ENCODE measurements at regions not wholly inside any gene's neighbourhood (a gene's known extent, or its start where the extent isn't known, plus 50 kb on each side); places are given as distances from the start of the nearest gene placed in this dataset.

DNA sequence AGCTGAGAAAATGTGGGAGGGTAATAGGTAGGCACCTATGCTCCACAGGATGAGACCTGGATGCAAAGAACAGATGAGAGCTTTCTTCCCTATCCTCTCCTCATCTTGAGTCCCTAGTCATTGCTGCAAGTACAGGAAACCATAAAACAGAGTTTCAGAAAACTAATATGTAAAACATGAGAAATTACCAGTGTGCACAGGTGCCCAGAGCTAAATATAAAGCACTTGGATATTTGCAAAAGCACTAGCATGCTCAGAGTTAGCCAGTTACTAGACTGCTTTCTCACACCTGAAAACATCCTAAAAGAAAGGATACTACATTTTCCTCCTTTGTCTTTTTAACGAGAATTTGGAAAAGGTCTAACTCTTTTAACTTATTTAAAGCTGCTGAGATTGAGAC is 324.3 kb downstream of the DAD1 start:
- Histone ChIP-seq H3K36me3 (no peaks in the 10 kb centered on the region), H3K27ac (no peak overlapping the region), H3K27me3 (no peaks in the 10 kb centered on the region), H3K4me3 (replicated peaks in 1 of 3) (no peak overlapping the region), H3K4me1 (no peaks in the 10 kb centered on the region), H3K9me3 (no peaks in the 10 kb centered on the region)
- whole genome bisulfite sequencing, 2 donors = 88 to 98% methylated on average over 1 of the region's 1 CpG
- intact Hi-C loops (cut with DNase I) = no loop called here
- DNase-seq = no peak
- TF ChIP-seq, protein P1, sequence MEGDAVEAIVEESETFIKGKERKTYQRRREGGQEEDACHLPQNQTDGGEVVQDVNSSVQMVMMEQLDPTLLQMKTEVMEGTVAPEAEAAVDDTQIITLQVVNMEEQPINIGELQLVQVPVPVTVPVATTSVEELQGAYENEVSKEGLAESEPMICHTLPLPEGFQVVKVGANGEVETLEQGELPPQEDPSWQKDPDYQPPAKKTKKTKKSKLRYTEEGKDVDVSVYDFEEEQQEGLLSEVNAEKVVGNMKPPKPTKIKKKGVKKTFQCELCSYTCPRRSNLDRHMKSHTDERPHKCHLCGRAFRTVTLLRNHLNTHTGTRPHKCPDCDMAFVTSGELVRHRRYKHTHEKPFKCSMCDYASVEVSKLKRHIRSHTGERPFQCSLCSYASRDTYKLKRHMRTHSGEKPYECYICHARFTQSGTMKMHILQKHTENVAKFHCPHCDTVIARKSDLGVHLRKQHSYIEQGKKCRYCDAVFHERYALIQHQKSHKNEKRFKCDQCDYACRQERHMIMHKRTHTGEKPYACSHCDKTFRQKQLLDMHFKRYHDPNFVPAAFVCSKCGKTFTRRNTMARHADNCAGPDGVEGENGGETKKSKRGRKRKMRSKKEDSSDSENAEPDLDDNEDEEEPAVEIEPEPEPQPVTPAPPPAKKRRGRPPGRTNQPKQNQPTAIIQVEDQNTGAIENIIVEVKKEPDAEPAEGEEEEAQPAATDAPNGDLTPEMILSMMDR (IDR thresholded peaks at IDR 0.05) = no peak
- TF ChIP-seq POLR2A (IDR thresholded peaks at IDR 0.05) = no peak

DNA sequence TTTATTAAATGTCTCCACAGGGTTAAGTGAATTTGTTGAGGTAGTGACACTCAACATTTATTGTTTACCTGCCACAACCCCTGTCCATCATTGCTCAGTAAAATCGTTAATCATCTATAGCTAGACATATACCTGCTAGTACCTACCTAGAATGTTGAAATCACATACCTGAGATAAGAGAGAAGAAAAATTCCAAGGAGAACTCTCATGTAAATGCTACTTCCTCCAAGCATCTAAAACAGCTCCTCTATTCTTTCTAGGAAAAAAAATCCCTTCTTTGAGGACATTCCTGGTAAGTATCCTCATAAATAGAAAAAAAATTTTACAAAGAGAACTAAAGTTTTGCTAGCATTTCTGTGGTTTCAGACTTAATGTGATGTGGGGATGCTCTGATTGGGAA is 325.1 kb downstream of the DAD1 start:
- Histone ChIP-seq H3K36me3 (no peaks in the 10 kb centered on the region), H3K4me1 (no peaks in the 10 kb centered on the region), H3K27ac (no peak overlapping the region), H3K9me3 (no peaks in the 10 kb centered on the region), H3K4me3 (replicated peaks in 1 of 3) (no peak overlapping the region), H3K27me3 (no peaks in the 10 kb centered on the region)
- DNase-seq = no peak
- TF ChIP-seq, protein P1 (IDR thresholded peaks at IDR 0.05) = no peak
- TF ChIP-seq POLR2A (IDR thresholded peaks at IDR 0.05) = no peak
- intact Hi-C loops (cut with DNase I) = no loop called here
- WGBS, 2 donors = 76 to 81% methylated on average over 1 of the region's 1 CpG

DNA sequence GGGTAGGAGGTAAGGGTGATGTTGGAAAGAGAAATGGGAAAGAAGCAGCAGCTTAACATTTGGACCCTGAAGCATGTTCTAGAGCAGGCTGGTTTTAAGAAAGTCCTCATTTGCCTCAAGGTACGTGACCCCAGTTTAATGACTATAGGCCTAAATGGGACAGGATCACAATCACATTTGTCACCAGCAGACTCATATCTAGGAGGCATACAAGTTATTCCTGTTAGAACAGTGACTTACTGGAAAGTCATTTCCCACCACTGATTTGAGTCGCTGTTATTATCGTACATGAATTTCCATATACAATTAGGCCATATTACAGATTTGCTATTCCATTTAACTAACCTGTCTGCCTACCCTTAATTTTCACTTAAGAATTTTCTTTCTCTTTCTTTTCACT is 326.1 kb downstream of the DAD1 start:
- TF ChIP-seq POLR2A (IDR thresholded peaks at IDR 0.05) = no peak
- TF ChIP-seq, protein P1 (IDR thresholded peaks at IDR 0.05) = no peak
- Histone ChIP-seq H3K27me3 (no peaks in the 10 kb centered on the region), H3K4me1 (no peaks in the 10 kb centered on the region), H3K27ac (no peak overlapping the region), H3K4me3 (replicated peaks in 1 of 3) (no peak overlapping the region), H3K9me3 (no peaks in the 10 kb centered on the region), H3K36me3 (no peaks in the 10 kb centered on the region)
- WGBS, 2 donors = 95 to 97% methylated on average over 3 of the region's 3 CpGs
- intact Hi-C loops (cut with DNase I) = no loop called here
- no peak for DNase-seq

DNA sequence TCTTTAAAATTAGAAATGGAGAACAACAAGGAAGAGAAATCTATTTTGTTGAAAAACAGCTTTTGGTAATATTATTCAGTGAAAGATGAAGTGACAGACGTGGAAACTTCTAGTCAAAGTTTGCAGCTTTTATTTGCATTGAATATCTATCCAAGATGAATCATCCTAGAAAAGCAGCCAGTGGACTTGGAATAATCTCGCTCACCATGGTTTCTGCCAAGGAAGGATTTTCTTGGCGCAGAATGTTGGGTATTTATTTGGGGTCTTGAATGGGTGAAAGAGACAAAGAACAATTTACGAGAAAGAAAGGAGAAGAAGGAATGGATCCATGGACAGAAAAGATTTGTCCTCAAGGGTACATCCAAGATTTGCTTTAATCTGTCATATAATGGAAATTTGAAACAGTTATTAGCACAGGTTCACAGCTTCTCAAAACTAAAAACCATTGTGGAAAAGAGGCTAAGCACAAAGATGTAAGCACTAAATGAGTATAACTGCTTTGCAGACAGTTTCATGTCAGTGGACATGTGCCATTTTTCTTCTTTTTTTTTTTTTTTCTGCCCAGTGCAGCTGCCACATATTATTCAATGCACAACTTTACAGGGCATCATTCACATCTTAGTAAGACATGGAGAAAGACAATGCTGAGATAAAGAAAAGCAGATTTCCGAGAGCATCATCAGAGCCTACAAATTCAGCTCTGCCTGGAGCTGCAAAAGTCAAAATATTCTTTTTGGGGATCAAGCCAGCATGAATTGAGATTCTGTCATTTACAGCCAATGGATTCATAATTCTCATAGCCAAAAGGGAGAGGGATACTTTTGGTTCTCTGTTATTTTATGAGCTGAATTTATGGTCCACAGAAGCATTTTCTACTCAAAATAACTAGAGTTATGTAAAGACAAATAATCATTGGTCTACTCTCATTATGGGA is 333.7 kb downstream of the DAD1 start:
- Histone ChIP-seq H3K36me3 (no peaks in the 10 kb centered on the region), H3K27me3 (no peaks in the 10 kb centered on the region), H3K9me3 (no peaks in the 10 kb centered on the region), H3K27ac (no peak overlapping the region), H3K4me3 (replicated peaks in 1 of 3) (no peak overlapping the region), H3K4me1 (no peaks in the 10 kb centered on the region)
- no peak for TF ChIP-seq POLR2A (IDR thresholded peaks at IDR 0.05)
- TF ChIP-seq, protein P1 (IDR thresholded peaks at IDR 0.05) = no peak
- intact Hi-C loops (cut with DNase I) = no loop called here
- DNase-seq = no peak
- 71 to 86% methylated on average over 5 of the region's 5 CpGs for WGBS, 2 donors

DNA sequence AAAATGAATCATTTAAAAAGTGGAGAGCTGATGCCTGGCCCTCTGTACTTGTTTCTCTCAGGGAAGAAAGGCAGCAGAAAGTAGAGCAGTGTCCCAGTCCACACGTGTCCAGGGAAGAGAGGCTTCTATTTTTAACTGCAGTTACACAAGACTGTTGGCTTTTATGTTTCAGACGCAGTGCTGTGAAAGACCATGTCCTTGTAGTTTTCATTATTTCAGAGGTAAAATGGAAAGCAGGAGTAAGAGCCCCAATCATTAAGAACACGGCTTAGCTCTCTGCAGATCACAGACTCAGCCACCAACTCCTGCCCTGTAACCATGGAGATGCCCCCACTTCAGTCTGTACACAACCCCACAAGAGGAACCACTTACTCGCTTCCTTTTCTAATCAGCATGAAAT is 336.3 kb downstream of the DAD1 start:
- 22 to 37% methylated on average over 4 of the region's 4 CpGs for WGBS, 2 donors
- DNase-seq = peak in 1 of 2 donors; percentile 5
- H3K9me3 ChIP-seq = no peaks in the 10 kb centered on the region
- H3K4me3 ChIP-seq (replicated peaks in 1 of 3) = no peak overlapping the region
- H3K27me3 ChIP-seq = no peaks in the 10 kb centered on the region
- intact Hi-C loops (cut with DNase I) = no loop called here
- H3K27ac ChIP-seq = no peak overlapping the region
- no peak for TF ChIP-seq POLR2A (IDR thresholded peaks at IDR 0.05)
- no peaks in the 10 kb centered on the region for H3K4me1 ChIP-seq
- H3K36me3 ChIP-seq = no peaks in the 10 kb centered on the region
